ENCODE measurements at regions not wholly inside any gene's neighbourhood (a gene's known extent, or its start where the extent isn't known, plus 50 kb on each side); places are given as distances from the start of the nearest gene placed in this dataset.

- Histone ChIP-seq H3K36me3 (no peaks in the 10 kb centered on the region), H3K4me3 (no peak overlapping the region), H3K4me2 (no peak overlapping the region), H3K27me3 (no peaks in the 10 kb centered on the region), H3K4me1 (no peaks in the 10 kb centered on the region), H3K9ac (no peak overlapping the region), H3K9me3 (no peaks in the 10 kb centered on the region), H4K20me1 (no peaks in the 10 kb centered on the region), H3K27ac (no peak overlapping the region)
- no peak for TF ChIP-seq Cebpa-rat (IDR thresholded peaks at IDR 0.05)
Observed at GRCh38 chr16:62903961-62904502, 867.8 kb upstream of the CDH8 start.

- no peak for TF ChIP-seq Cebpa-rat (IDR thresholded peaks at IDR 0.05)
- Histone ChIP-seq H4K20me1 (no peaks in the 10 kb centered on the region), H3K36me3 (no peaks in the 10 kb centered on the region)
Observed at GRCh38 chr16:62899737-62900136, 863.5 kb upstream of the CDH8 start.

GRCh38 chr16:62889097-62889496, 852.9 kb upstream of the CDH8 start:
- Histone ChIP-seq H3K4me1 (no peaks in the 10 kb centered on the region), H3K27me3 (no peaks in the 10 kb centered on the region), H3K4me3 (no peak overlapping the region), H3K9me3 (peaks cover 9% of the 10 kb centered on the region; the same call in 1 of the 2 replicates), H3K27ac (no peak overlapping the region), H3K36me3 (no peaks in the 10 kb centered on the region), H3K9ac (no peak overlapping the region), H3K4me2 (no peak overlapping the region), H4K20me1 (no peaks in the 10 kb centered on the region)
- TF ChIP-seq Cebpa-rat (IDR thresholded peaks at IDR 0.05), result no peak

More at GRCh38 chr16:62899737-62900136, 863.5 kb upstream of the CDH8 start:
- no peaks in the 10 kb centered on the region for H3K9me3 ChIP-seq
- no peak overlapping the region for H3K9ac ChIP-seq
- H3K4me1 ChIP-seq, result no peaks in the 10 kb centered on the region
- no peak overlapping the region for H3K4me3 ChIP-seq
- no peak overlapping the region for H3K4me2 ChIP-seq
- H3K27me3 ChIP-seq, result no peaks in the 10 kb centered on the region
- no peak overlapping the region for H3K27ac ChIP-seq

- Histone ChIP-seq H3K4me2 (no peak overlapping the region), H3K27me3 (no peaks in the 10 kb centered on the region), H3K9me3 (peaks cover 3% of the 10 kb centered on the region; the same call in 1 of the 2 replicates), H3K27ac (no peak overlapping the region), H3K4me3 (no peak overlapping the region), H3K36me3 (no peaks in the 10 kb centered on the region), H3K9ac (no peak overlapping the region), H3K4me1 (no peaks in the 10 kb centered on the region), H4K20me1 (no peaks in the 10 kb centered on the region)
- TF ChIP-seq Cebpa-rat (IDR thresholded peaks at IDR 0.05), result no peak
Observed at GRCh38 chr16:62883509-62883908, 847.3 kb upstream of the CDH8 start.

- no peaks in the 10 kb centered on the region for H3K36me3 ChIP-seq
- no peaks in the 10 kb centered on the region for H3K4me1 ChIP-seq
- peaks cover 3% of the 10 kb centered on the region; the same call in 1 of the 2 replicates for H3K9me3 ChIP-seq
- H3K27ac ChIP-seq, result no peak overlapping the region
- H3K4me2 ChIP-seq, result no peak overlapping the region
- no peak overlapping the region for H3K4me3 ChIP-seq
- no peaks in the 10 kb centered on the region for H3K27me3 ChIP-seq
- TF ChIP-seq Cebpa-rat (IDR thresholded peaks at IDR 0.05), result no peak
- no peaks in the 10 kb centered on the region for H4K20me1 ChIP-seq
- no peak overlapping the region for H3K9ac ChIP-seq
Observed at GRCh38 chr16:62882552-62883221, 846.4 kb upstream of the CDH8 start.

- Histone ChIP-seq H3K27ac (no peak overlapping the region), H3K9ac (no peak overlapping the region), H3K4me1 (no peaks in the 10 kb centered on the region), H3K27me3 (no peaks in the 10 kb centered on the region), H3K36me3 (no peaks in the 10 kb centered on the region), H3K4me2 (no peak overlapping the region), H3K4me3 (no peak overlapping the region), H3K9me3 (no peaks in the 10 kb centered on the region), H4K20me1 (no peaks in the 10 kb centered on the region)
- no peak for TF ChIP-seq Cebpa-rat (IDR thresholded peaks at IDR 0.05)
Observed at GRCh38 chr16:62876133-62876532, 839.9 kb upstream of the CDH8 start.

- no peak overlapping the region for H3K4me3 ChIP-seq
- H3K4me2 ChIP-seq, result no peak overlapping the region
- no peaks in the 10 kb centered on the region for H3K9me3 ChIP-seq
- no peak overlapping the region for H3K9ac ChIP-seq
- TF ChIP-seq Cebpa-rat (IDR thresholded peaks at IDR 0.05), result no peak
- no peaks in the 10 kb centered on the region for H4K20me1 ChIP-seq
- no peaks in the 10 kb centered on the region for H3K36me3 ChIP-seq
- H3K4me1 ChIP-seq, result no peaks in the 10 kb centered on the region
- H3K27me3 ChIP-seq, result no peaks in the 10 kb centered on the region
- H3K27ac ChIP-seq, result no peak overlapping the region
Observed at GRCh38 chr16:62872339-62872738, 836.1 kb upstream of the CDH8 start.

- Histone ChIP-seq H3K9me3 (no peaks in the 10 kb centered on the region), H3K4me1 (no peaks in the 10 kb centered on the region), H3K9ac (no peak overlapping the region), H3K4me2 (no peak overlapping the region), H3K36me3 (no peaks in the 10 kb centered on the region), H3K4me3 (no peak overlapping the region), H3K27me3 (no peaks in the 10 kb centered on the region), H4K20me1 (no peaks in the 10 kb centered on the region), H3K27ac (no peak overlapping the region)
- TF ChIP-seq Cebpa-rat (IDR thresholded peaks at IDR 0.05), result no peak
Observed at GRCh38 chr16:62870554-62870953, 834.3 kb upstream of the CDH8 start.

GRCh38 chr16:62869837-62870236, 833.6 kb upstream of the CDH8 start:
- H3K27ac ChIP-seq, result no peak overlapping the region
- H3K36me3 ChIP-seq, result no peaks in the 10 kb centered on the region
- H3K4me3 ChIP-seq, result no peak overlapping the region
- no peaks in the 10 kb centered on the region for H4K20me1 ChIP-seq
- H3K4me2 ChIP-seq, result no peak overlapping the region
- H3K9me3 ChIP-seq, result no peaks in the 10 kb centered on the region
- no peak overlapping the region for H3K9ac ChIP-seq
- no peaks in the 10 kb centered on the region for H3K27me3 ChIP-seq
- TF ChIP-seq Cebpa-rat (IDR thresholded peaks at IDR 0.05), result no peak
- H3K4me1 ChIP-seq, result no peaks in the 10 kb centered on the region

GRCh38 chr16:62863139-62863538, 826.9 kb upstream of the CDH8 start:
- no peaks in the 10 kb centered on the region for H3K9me3 ChIP-seq
- H3K27ac ChIP-seq, result no peak overlapping the region
- H3K36me3 ChIP-seq, result no peaks in the 10 kb centered on the region
- TF ChIP-seq Cebpa-rat (IDR thresholded peaks at IDR 0.05), result no peak
- H3K4me2 ChIP-seq, result no peak overlapping the region
- H3K9ac ChIP-seq, result no peak overlapping the region
- H3K4me1 ChIP-seq, result no peaks in the 10 kb centered on the region
- no peaks in the 10 kb centered on the region for H3K27me3 ChIP-seq
- H3K4me3 ChIP-seq, result no peak overlapping the region
- H4K20me1 ChIP-seq, result no peaks in the 10 kb centered on the region

Data from BLaER1 (cell line).